Panc1 (cell line): ENCODE measurements at regions not wholly inside any gene's neighbourhood (a gene's known extent, or its start where the extent isn't known, plus 50 kb on each side); places are given as distances from the start of the nearest gene placed in this dataset.

Experiments
- ATAC-seq: fragments of 200-7000 bp; cut with Tn5 transposase; 2 replicates; pipeline ENCODE4 v1.9.1; 2020; ENCODE audit warnings: mild to moderate bottlenecking, moderate library complexity
- BruUV-seq: library from RNA; stranded (reverse); fragments of 400-500 nt; replicated peaks from 2 replicates; lab custom pipeline; 2021; lab: Mats Ljungman, UMichigan
- CTCF ChIA-PET: fragments of 300-600 bp; sonication (Branson Sonifier 250); formaldehyde crosslinking; loops from one replicate; lab custom pipeline; 2022; ENCODE audit warnings: antibody characterized with exemption; lab: Charles Lee
- POLR2A ChIA-PET: fragments of 300-600 bp; sonication (Branson Sonifier 250); formaldehyde crosslinking; loops from one replicate; lab custom pipeline; 2022; ENCODE audit warnings: antibody characterized with exemption; lab: Charles Lee
- DNase-seq: peaks from one replicate; pipeline ENCODE4 v3.0.0-alpha.2; 2010; ENCODE audit warnings: low read depth, low spot score
- H3K27ac ChIP-seq: 2 replicates; pipeline ENCODE4 v1.5.1; 2011; ENCODE audit warnings: mild to moderate bottlenecking, low read length, inconsistent platforms
- H3K27me3 ChIP-seq: fragments of 200-500 bp; sonication (Bioruptor generic); 2 replicates; pipeline ENCODE4 v1.6.0; 2014; ENCODE audit warnings: low read length, inconsistent platforms; ENCODE audit not compliant: control insufficient read depth, insufficient read depth
- H3K36me3 ChIP-seq: fragments of 200-500 bp; sonication (Bioruptor generic); 2 replicates; pipeline ENCODE4 v1.5.1; 2014; ENCODE audit warnings: inconsistent platforms, mild to moderate bottlenecking, low read length, moderate library complexity; ENCODE audit not compliant: control insufficient read depth, insufficient read depth
- H3K4me1 ChIP-seq: 2 replicates; pipeline ENCODE4 v1.5.1; 2011; ENCODE audit warnings: inconsistent platforms, mild to moderate bottlenecking, low read length, moderate library complexity; ENCODE audit not compliant: control insufficient read depth, insufficient read depth
- H3K4me3 ChIP-seq, 2 experiments: 2 replicates each; pipeline ENCODE4 v1.5.1; 2011 to 2012; ENCODE audit warnings: low read depth in 2 of 2, low read length in 2 of 2, mild to moderate bottlenecking in 2 of 2, inconsistent platforms in 1 of 2, moderate library complexity in 1 of 2
- H3K9me3 ChIP-seq: fragments of 200-500 bp; sonication (Bioruptor generic); 2 replicates; pipeline ENCODE4 v1.5.1; 2014; ENCODE audit warnings: low read depth, mild to moderate bottlenecking, inconsistent platforms, low read length, moderate library complexity; ENCODE audit not compliant: control insufficient read depth, insufficient read depth
- POLR2AphosphoS5 ChIP-seq: IDR thresholded peaks from 2 replicates; pipeline ENCODE4 v1.6.1; 2012; ENCODE audit warnings: mild to moderate bottlenecking, low read depth, low read length, moderate library complexity
- SIN3A ChIP-seq: IDR thresholded peaks from 2 replicates; pipeline ENCODE4 v1.6.1; 2012; ENCODE audit warnings: low read depth, mild to moderate bottlenecking, low read length, moderate library complexity, borderline replicate concordance; ENCODE audit not compliant: insufficient read depth
- TCF7L2 ChIP-seq: IDR thresholded peaks from 2 replicates; pipeline ENCODE4 v1.6.1; 2011; ENCODE audit warnings: mild to moderate bottlenecking, low read depth, low read length, inconsistent platforms
- in situ Hi-C: cut with HindIII; loops from 2 replicates; pipeline ENCODE4 v1.10.0; 2016; ENCODE audit warnings: low sequenced_read_pairs, low pct_unique_long_range_greater_than_20kb
- intact Hi-C: fragments of 100-400 bp; cut with micrococcal nuclease; formaldehyde crosslinking; loops from one replicate; pipeline ENCODE4 v1.10.0; 2022; ENCODE audit not compliant: unreplicated experiment
- TF ChIP-seq, protein P1 (sequence below): fragments of 450-650 bp; IDR thresholded peaks from 2 replicates; pipeline ENCODE4 v1.5.1; 2017; ENCODE audit warnings: mild to moderate bottlenecking
- TF ChIP-seq, protein P2 (sequence below), 2 experiments: IDR thresholded peaks; 2 replicates each; pipeline ENCODE4 v1.6.1; 2011 to 2012; ENCODE audit warnings: low read depth in 2 of 2, control low read depth in 1 of 2, low read length in 1 of 2, mild to moderate bottlenecking in 1 of 2, moderate library complexity in 1 of 2; ENCODE audit not compliant: insufficient read depth in 1 of 2

DNA sequence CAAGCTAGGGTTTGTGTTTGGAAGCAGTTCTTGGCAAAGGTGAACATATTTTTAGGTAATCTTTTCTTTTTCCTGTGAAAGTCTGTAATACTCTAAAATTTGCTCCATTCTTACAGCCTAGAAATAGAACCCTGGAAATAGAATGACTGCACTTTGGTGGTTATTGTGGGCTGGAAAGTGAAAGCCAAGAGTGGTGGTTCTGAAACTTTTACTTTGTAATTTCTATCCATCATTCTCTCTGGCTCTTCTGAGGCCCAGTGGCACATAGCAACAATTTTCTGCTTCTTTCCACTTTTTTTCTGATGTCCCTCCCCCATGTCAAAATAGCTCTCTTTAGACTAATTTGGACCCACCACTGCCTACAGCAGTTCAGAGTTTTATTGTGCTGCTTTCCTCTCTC lies 300.4 kb upstream of the RPS6KA3 start:
- Histone ChIP-seq H3K36me3 (no peaks in the 10 kb centered on the region), H3K27me3 (no peaks in the 10 kb centered on the region), H3K4me1 (no peaks in the 10 kb centered on the region), H3K4me3 (no peak overlapping the region), H3K27ac (no peak overlapping the region), H3K9me3 (no peaks in the 10 kb centered on the region)
- ChIA-PET CTCF (no interaction called here), POLR2A (no interaction called here)
- in situ Hi-C loops, result no loop called here
- TF ChIP-seq TCF7L2 (no peak), POLR2AphosphoS5 (no peak), SIN3A (no peak)
- TF ChIP-seq, protein P1, sequence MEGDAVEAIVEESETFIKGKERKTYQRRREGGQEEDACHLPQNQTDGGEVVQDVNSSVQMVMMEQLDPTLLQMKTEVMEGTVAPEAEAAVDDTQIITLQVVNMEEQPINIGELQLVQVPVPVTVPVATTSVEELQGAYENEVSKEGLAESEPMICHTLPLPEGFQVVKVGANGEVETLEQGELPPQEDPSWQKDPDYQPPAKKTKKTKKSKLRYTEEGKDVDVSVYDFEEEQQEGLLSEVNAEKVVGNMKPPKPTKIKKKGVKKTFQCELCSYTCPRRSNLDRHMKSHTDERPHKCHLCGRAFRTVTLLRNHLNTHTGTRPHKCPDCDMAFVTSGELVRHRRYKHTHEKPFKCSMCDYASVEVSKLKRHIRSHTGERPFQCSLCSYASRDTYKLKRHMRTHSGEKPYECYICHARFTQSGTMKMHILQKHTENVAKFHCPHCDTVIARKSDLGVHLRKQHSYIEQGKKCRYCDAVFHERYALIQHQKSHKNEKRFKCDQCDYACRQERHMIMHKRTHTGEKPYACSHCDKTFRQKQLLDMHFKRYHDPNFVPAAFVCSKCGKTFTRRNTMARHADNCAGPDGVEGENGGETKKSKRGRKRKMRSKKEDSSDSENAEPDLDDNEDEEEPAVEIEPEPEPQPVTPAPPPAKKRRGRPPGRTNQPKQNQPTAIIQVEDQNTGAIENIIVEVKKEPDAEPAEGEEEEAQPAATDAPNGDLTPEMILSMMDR, result no peak
- TF ChIP-seq, protein P2, sequence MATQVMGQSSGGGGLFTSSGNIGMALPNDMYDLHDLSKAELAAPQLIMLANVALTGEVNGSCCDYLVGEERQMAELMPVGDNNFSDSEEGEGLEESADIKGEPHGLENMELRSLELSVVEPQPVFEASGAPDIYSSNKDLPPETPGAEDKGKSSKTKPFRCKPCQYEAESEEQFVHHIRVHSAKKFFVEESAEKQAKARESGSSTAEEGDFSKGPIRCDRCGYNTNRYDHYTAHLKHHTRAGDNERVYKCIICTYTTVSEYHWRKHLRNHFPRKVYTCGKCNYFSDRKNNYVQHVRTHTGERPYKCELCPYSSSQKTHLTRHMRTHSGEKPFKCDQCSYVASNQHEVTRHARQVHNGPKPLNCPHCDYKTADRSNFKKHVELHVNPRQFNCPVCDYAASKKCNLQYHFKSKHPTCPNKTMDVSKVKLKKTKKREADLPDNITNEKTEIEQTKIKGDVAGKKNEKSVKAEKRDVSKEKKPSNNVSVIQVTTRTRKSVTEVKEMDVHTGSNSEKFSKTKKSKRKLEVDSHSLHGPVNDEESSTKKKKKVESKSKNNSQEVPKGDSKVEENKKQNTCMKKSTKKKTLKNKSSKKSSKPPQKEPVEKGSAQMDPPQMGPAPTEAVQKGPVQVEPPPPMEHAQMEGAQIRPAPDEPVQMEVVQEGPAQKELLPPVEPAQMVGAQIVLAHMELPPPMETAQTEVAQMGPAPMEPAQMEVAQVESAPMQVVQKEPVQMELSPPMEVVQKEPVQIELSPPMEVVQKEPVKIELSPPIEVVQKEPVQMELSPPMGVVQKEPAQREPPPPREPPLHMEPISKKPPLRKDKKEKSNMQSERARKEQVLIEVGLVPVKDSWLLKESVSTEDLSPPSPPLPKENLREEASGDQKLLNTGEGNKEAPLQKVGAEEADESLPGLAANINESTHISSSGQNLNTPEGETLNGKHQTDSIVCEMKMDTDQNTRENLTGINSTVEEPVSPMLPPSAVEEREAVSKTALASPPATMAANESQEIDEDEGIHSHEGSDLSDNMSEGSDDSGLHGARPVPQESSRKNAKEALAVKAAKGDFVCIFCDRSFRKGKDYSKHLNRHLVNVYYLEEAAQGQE (IDR thresholded peaks at IDR 0.05; ENCODE audit: insufficient read depth in 1 of 2, low read depth in 2 of 2, low read length in 1 of 2), result no peak
- intact Hi-C loops, result no loop called here
- ATAC-seq (no peak), DNase-seq (no peak)
- no TSS peak for BruUV-seq

DNA sequence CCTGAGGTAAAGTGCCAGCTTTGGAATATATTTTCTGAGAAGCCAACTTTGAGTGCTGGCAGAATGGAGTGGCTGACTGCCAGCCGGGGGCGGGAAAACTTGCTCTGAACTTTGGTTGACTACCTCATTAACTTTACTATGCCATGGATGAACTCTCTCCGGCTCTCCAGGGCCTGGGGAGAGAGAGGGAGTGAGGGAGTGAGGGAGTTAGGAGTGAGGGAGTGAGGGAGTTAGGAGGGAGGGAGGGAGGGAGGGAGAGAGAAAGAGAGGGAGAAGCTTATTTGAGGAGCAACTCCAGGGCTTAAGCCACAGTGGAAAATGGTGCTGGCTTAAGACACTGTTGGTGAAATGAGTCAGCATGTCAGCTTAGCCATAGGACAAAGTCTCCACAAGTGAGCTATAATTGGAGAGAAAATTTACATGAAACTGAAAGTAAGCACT lies 280.9 kb upstream of the RPS6KA3 start:
- BruUV-seq, result no TSS peak
- ATAC-seq, result no peak
- Histone ChIP-seq H3K27me3 (no peaks in the 10 kb centered on the region), H3K9me3 (no peaks in the 10 kb centered on the region), H3K4me1 (no peaks in the 10 kb centered on the region), H3K4me3 (no peak overlapping the region), H3K36me3 (no peaks in the 10 kb centered on the region), H3K27ac (no peak overlapping the region)
- CTCF ChIA-PET, result interaction anchor here (0.7 kb wide), 1 partner anchor 18 kb away, joined by 7 read pairs; no protein-coding TSS in a partner anchor
- intact Hi-C loops, result no loop called here
- DNase-seq, result no peak
- TF ChIP-seq SIN3A (no peak), POLR2AphosphoS5 (no peak), TCF7L2 (no peak)
- TF ChIP-seq, protein P1, result no peak
- TF ChIP-seq, protein P2 (IDR thresholded peaks at IDR 0.05; ENCODE audit: insufficient read depth in 1 of 2, low read depth in 2 of 2, low read length in 1 of 2), result no peak
- POLR2A ChIA-PET, result no interaction called here
- in situ Hi-C loops, result no loop called here
